Activated gamma-delta T cell treated with anti-CD3 and anti-CD28 coated beads, Interleukin-2, amount 50 U/mL, for 16 hours (primary cell): ENCODE measurements at regions not wholly inside any gene's neighbourhood (a gene's known extent, or its start where the extent isn't known, plus 50 kb on each side); places are given as distances from the start of the nearest gene placed in this dataset.

Experiments
- DNase-seq: peaks from one replicate; pipeline ENCODE4 v3.0.0-alpha.2; 2020; ENCODE audit warnings: low read depth

DNA sequence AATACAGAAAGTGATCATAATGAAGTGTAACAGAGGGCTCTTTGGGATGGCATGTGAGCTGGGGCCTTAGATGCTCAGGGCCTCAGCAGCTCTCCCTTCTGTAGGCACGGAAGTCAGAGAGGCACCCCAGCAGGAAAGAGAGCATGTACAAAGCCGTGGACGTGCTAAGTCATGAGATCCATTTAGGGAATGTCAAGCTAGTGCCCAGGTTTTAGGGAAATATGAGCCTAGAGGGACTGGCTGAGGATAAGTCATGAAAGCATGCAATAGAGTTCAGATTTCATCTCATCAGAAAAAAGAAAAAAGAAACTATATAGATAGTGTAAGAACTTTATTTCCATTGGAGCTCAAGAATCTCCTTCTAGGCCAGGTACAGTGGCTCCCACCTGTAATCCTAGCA lies 379.5 kb upstream of the KLF4 start:
- no peak for DNase-seq

GRCh38 chr9:107868186-107868585 lies 378.6 kb upstream of the KLF4 start:
- no peak for DNase-seq

DNA sequence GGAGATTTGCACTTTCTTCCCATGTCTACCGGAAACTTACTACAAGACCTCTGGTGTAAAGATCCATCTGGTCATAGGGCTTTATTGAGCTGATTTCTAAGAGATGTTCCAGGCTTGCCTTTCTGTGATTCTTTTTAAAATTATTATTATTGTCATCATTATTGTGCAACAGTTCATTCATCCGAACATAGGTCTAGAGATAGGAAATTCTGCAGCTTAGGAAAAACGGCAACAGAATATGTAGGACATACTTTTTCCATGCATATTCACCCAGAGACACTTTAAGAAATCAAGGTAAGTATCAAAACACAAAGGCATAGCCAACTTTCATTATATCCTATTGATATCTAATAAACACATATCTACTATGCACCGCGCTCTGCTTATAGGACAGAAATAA lies 378.2 kb upstream of the KLF4 start:
- no peak for DNase-seq

GRCh38 chr9:107866711-107867311 lies 377.2 kb upstream of the KLF4 start:
- DNase-seq = no peak

GRCh38 chr9:107863396-107863795 lies 373.8 kb upstream of the KLF4 start:
- no peak for DNase-seq

DNA sequence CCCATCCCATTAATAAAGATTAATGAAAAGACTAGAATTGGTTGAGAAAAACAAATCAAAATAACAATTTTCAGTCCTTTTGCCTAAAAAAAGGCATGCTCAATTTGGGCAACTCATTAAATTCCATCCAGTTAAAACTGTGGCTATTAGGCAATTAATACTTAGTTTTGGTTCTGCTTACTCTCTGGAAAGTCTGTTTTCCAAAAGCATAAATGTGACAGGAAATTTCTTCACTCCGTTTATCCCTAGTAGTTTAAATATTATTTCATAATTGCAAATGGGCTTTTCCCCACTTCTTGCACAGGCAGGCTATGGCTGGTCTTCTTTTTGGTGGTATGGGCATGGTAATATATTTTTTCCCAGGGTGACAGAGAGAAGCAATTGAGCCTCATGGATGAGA lies 373.3 kb upstream of the KLF4 start:
- no peak for DNase-seq

- no peak for DNase-seq
Measured at GRCh38 chr9:107862323-107862722, 372.8 kb upstream of the KLF4 start.

- no peak for DNase-seq
Measured at GRCh38 chr9:107861075-107861474, 371.5 kb upstream of the KLF4 start.

DNA sequence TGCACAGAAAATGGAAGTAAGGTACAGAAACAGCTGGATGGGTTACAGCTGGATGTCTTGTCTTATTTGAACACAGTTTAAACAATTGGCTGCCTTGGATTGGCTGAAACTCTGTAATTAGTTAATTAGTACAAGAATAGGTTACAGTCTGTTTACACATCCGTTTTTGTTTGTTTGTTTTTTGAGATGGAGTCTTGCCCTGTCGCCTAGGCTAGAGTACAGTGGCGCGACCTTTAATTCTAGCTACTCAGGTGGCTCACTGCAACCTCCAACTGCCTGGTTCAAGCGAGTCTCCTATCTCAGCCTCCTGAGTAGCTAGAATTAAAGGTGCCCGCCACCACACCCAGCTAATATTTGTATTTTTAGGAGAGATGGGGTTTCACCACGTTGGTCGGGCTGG lies 368.7 kb upstream of the KLF4 start:
- no peak for DNase-seq

GRCh38 chr9:107856633-107857032 lies 367.1 kb upstream of the KLF4 start:
- DNase-seq = no peak

- DNase-seq = no peak
Measured at GRCh38 chr9:107855164-107855563, 365.6 kb upstream of the KLF4 start.

GRCh38 chr9:107853461-107853860 lies 363.9 kb upstream of the KLF4 start:
- DNase-seq = no peak

DNA sequence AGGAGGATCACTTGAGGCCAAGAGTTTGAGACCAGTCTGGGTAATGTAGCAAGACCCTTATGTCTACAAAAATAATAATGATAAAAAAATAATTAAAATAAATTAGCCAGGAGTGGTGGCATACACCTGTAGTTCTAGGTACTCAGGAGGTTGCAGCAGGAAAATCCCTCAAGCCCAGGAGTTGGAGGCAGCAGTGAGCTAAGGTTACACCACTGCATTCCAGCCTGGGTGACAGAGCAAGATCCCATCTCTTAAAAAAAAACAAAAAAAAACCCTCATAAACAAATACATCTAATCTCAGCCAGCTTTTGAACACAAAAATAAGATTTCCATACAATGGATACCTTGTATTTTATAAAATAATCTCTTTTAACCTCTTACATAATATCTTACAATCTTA lies 363.3 kb upstream of the KLF4 start:
- DNase-seq = no peak

- no peak for DNase-seq
Measured at GRCh38 chr9:107850653-107851052, 361.1 kb upstream of the KLF4 start.

DNA sequence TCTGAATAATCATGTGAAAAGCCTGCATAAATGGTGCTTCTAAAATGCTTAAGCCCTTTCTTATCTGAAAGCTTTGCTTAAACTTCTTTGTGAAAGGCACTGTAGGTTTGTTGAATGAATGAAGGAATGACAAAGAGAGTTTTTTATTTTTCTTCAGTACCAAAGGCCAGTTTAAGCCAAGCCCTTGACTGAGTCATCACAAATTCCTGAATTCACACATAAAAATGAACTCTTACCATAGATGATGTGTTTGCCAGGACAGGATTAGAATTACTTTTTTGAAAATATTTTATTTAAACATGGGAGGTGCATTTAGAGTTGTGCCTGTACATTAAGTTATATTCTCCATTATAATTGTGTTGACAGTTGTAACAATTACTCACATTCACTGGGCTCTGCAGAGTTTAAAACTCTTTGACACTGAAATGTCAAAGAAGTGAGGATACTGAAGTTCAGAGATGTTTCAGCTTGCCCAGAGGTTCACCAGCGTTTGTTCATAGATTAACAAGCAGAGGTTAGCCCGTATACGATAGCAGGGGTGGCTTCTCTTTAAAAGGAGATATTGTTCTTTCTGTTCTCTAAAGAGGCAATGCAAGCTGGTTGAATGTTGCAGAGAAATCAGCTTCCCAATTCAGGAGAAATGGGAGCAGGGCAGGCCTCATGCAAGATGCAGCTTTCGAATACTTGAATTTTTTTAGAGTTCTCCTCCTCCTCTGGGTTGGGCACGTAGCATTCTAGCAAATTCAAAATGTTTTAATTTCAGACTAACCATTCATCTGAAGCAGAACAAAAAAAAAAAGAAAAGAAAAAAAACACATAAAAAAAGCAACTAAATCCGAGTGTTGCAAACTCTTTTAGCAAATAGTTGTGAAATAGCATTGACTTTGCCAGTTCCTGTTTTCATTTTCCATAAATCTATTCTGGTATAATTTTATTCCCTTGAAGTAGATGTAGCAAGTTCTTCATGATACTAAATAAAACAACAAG lies 358.7 kb upstream of the KLF4 start:
- DNase-seq = no peak

DNA sequence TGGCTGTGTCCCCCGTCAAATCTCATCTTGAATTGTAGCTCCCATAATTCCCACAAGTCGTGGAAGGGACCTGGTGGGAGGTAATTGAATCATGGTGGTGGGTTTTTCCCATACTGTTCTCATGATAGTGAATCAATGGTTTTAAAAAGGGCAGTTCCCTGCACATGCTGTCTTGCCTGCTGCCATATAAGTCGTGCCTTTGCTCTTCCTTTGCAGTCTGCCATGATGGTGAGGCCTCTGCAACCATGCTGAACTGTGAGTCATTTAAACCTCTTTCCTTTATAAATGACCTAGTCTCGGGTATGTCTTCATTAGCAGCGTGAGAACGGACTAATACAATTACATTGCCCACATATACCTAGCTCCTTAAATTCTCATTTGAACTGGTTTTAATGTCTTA lies 353.0 kb upstream of the KLF4 start:
- DNase-seq = no peak

- no peak for DNase-seq
Measured at GRCh38 chr9:107841076-107841475, 351.5 kb upstream of the KLF4 start.

GRCh38 chr9:107839371-107839770 lies 349.8 kb upstream of the KLF4 start:
- DNase-seq = no peak

DNA sequence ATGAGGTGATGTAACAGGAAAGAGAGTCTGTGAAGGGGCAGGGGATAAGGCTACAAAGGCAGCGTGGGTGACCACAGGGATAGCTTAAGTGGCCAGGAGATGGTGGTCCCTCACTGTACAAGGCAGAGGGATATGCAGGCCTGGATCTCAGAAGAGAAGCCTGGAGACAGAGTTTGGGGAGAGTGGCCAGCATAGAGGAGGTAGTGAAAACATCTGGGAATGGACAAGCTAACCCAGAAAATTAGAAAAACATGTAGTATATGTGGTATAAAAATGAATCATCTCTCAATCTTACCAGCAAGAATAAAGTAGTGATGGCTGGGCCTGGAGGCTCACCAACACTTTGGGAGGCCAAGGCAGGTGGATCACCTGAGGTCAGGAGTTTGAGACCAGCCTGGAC lies 349.2 kb upstream of the KLF4 start:
- DNase-seq = no peak

DNA sequence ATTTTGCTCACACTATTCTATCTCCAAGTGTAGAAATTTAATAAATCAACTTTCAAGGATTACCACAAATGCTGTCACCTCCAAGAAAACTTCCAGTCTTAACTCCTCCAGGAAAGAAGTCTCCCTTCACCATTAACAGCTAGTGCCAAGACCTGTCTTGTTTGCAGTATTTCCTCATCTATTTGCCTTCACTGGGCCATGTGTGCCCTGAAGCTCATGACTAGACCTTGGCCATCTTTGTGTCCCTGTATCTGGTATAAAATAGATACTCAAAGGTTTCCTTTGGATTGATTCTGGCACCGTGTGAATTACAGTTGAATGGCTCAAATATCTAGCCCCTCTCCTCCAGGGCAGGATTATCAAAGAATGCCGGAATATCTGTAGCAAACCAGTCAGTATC lies 346.7 kb upstream of the KLF4 start:
- DNase-seq = no peak

- DNase-seq = no peak
Measured at GRCh38 chr9:107833295-107833694, 343.7 kb upstream of the KLF4 start.

GRCh38 chr9:107832871-107833270 lies 343.3 kb upstream of the KLF4 start:
- DNase-seq = no peak

- no peak for DNase-seq
Measured at GRCh38 chr9:107830479-107830878, 340.9 kb upstream of the KLF4 start.

DNA sequence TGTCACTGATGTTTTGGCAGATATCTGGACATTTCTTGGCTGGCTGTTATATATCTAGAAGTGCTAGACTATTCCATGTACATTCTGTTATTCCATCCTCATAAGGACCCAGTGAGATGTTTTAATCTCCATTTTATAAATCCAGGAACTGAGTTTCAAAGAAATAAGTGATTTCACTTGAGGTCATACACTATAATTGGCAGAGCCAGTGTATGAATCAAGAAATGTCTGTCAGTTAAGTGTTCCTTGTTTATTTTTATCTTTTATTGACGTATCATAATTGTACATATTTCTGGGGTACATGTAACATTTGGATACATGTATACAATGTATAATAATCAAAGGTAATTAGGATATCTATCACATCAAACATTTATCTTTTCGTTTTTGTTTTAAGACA lies 338.3 kb upstream of the KLF4 start:
- DNase-seq = no peak
